ENCODE measurements at regions not wholly inside any gene's neighbourhood (a gene's known extent, or its start where the extent isn't known, plus 50 kb on each side); places are given as distances from the start of the nearest gene placed in this dataset.

DNA sequence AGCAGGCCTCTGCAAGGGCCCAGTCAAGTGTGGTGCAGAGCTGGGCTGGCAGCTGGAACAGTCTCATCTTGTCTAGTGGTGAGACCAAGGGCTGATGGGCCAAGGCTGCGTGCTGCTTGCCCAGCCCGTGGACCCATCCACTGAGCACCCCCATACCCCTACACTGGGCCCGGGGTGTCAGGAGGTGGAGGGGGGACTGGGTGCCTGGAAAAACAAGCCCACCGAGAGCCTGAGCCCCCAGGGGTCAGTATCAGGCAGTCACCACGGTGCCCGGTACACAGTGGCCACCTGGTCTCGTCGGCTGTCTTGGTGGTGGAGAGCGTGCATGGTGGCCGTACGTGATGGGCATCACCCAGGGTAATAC is 238.3 kb downstream of the SEC14L1 start:
- DNase-seq, result no peak

GRCh38 chr17:77379832-77380231 is 239.1 kb downstream of the SEC14L1 start:
- no peak for DNase-seq

- DNase-seq, result no peak
These were observed 239.8 kb downstream of the SEC14L1 start for GRCh38 chr17:77380395-77381184.

GRCh38 chr17:77381185-77381700 is 240.5 kb downstream of the SEC14L1 start:
- DNase-seq, result no peak

- no peak for DNase-seq
These were observed 241.0 kb downstream of the SEC14L1 start for GRCh38 chr17:77381731-77382130.

- DNase-seq, result no peak
These were observed 241.7 kb downstream of the SEC14L1 start for GRCh38 chr17:77382356-77382911.

DNA sequence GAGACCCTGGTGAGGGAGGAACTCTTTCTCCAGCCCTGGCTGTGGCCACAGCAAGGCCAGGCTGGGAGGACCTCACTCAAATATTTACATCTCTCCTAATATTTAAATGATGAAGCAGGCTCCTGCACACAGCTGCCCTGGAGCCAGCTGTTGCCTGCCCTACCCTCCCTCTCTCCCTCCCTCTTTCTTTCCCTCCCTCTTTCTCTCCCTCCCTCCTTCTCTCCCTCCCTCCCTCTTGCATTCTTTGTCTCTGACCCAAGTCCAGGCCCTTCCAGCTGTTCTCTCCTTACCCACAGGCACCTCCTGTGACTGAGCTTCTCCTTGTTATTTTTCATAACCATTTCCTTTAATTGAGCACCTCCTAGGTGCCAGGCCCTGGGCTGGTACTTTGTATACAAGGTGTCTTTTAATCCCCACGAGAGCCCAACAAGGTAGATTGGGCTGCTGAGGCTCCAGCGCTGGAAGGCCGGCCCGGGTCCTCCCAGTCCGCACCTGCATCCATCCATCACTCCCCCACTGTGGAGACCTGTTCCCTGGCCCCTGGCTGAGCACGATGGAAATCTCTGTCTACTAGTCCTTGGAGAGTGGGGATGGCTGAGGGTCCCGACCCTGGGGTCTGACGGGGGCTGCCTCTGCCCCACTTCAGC is 242.3 kb downstream of the SEC14L1 start:
- DNase-seq, result no peak

DNA sequence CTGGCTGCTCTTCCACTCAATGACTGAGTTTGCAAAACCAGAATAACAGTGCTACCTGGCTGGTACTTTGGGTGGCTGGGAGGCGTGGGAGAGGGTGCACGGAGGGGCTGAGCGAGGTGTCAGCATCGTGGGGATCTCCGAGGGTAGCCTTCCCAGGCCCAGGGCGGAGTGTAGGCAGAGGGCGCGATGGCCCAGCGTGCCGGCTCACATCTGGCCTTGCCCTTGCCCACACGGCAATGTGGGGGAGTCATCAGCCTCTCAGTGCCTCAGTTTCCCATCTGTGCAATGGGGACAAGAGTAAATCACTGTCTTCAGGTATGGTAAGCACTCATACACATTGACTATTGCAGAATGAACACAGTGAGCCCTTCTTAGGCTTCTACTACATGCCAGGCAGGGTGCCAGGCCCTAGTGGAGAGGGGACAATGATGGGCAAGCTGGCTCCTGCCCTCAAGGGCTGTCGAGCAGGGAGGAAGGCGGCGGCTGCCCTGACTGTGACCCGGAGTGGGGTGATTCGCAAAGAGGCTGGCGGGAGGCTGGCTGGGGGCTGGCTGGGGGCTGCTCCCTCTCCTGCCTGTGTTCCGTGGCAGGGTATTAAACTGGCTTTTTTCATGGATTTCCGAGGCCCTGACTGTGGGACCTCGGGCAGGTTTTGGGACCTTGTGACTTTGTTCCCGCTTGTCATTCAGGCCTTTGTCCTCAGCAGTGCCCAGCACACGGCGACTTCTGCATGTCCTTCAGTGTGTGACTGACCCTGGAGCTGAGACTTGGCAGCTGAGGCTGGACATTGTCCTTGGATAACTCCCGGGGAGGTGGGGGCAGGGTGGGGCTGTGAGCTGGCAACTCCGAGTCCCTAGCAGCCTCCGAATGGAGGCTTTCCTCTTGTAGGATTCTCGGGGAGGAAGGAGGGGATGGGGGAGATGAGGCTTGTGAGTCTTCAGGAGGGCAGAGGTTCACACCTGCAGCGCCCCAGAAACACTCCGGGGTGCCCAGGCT is 243.1 kb downstream of the SEC14L1 start:
- no peak for DNase-seq

- DNase-seq, result no peak
These were observed 245.2 kb downstream of the SEC14L1 start for GRCh38 chr17:77385750-77386501.

DNA sequence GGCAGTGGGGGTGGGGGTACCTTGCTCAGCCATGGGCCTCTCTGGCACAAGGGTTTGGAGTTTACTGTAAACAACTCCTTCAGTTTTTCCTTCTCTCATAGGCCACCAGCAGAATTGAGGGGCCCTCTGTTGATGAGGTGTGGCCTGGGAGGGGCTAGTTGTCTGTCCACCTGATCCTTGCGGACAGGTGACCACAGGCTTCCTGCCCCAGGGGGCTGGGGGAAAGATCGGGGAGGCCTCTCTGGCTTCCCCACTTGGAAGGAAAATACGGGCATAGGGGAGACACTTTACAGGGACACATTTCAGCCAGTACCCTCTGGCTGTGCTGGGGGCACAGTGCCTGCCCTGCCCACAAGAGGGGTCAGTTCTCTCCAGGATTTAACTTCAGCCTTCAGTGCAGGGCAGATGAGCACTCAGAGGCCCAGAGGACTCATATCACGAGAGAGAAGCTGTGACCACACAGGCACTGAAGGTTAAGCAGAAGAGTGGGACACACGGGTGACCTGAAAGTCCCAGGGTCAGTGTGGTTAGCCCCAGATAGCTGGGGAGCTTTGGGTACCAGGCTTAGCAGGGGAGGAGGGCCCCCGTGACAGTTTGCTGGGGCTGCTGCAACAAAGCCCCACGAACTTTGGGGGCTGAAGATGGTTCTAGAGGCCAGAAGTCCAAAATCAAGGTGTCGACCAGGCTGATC is 245.9 kb downstream of the SEC14L1 start:
- DNase-seq, result no peak

DNA sequence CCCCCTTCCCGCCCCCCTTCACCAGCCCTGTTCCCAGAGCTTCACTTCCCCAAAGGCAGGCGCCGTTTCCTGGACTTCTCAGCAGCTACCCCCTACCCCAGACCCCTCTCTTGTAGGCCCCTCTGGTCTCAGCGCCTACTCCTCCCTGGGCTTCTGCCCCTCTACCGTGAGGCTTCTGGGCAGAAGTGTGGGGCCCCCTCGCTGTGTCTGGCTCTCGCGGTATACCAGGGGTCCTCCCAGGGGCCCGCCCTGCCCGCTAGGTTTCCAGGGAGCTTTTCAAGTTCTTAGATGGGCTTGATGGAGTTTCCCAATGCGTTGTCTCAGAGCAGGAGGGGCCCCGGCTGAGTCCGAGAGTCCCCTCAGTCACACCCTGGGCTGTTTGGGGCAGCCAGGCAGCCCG is 247.1 kb downstream of the SEC14L1 start:
- DNase-seq, result no peak

GRCh38 chr17:77388384-77389306 is 247.9 kb downstream of the SEC14L1 start:
- no peak for DNase-seq

DNA sequence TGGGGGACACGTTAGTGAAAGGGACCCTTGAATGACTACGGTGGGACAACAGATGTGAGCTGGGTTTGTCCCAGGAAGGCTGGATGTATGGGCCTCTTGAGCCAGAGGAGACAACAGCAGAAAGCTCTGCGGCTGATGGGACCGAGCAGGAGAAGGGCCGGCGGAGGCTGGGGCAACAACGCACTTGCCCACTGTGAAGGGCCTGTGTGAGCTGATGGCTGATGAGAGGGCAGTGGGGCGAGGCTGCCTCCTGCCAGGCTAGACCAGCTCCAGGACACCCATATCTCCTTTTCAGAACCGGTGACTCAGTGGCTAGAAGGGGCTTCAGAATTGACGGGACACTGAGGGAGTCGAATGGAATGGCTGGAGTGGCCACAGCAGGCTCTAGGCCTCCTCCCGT is 250.1 kb downstream of the SEC14L1 start:
- DNase-seq, result no peak

- DNase-seq, result no peak
These were observed 251.1 kb downstream of the SEC14L1 start for GRCh38 chr17:77391668-77392375.

DNA sequence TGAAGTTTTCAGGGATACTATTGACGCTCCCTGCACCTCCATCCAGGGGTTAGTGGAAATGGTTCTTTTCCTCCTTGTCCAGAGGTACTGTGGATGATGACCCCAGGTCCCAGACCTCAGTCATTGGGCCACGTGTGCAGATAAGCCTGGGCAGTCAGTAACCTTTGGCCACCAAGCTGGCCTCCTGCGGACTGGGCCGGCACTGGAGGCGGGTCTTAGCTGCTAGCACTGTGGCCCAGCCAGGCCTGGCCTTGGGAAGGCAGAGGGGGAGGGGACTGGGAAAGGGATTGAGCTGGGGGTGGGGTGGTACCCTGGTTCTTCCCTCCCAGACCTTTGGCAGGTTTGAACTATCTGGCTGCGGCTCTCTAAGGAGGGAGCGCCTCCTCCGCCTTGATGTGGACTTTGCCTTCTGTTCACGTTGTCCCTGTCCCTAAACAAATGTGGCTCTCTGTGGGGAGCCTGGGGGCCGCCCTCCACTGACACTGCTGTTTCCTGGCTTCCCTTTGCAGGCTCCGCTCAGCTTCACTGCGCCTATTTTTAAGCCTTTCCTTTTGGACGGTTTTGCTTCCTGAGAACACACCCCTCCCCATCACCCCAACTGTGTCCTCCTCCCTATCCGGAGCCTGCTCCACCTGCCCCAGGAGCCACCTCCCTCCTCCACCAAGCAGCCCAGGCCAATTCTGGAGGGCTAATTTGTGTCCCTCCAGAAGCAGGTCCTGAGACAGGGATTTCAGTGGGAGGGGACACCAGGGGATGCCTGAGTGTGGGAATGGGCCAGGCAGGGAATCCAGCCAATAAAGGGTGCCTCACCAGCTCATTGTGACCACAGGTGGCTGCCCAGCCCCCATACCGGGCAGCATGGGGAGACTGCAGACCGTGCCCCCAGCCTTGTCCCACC is 251.9 kb downstream of the SEC14L1 start:
- DNase-seq, result no peak

GRCh38 chr17:77393274-77393600 is 252.5 kb downstream of the SEC14L1 start:
- DNase-seq, result no peak

- DNase-seq, result no peak
These were observed 253.2 kb downstream of the SEC14L1 start for GRCh38 chr17:77393867-77394539.

All from renal pelvis (tissue), 1 donor.